Hepatocyte (in vitro differentiated cells): ENCODE measurements at regions not wholly inside any gene's neighbourhood (a gene's known extent, or its start where the extent isn't known, plus 50 kb on each side); places are given as distances from the start of the nearest gene placed in this dataset.

Source experiments
- DNase-seq: peaks from one replicate; pipeline ENCODE4 v3.0.0-alpha.2; 2016; ENCODE audit warnings: low spot score
- H2AFZ ChIP-seq: fragments of 200-600 bp; sonication (generic); 2 replicates; pipeline ENCODE4 v1.6.0; 2016; ENCODE audit warnings: antibody characterized with exemption, mild to moderate bottlenecking
- H3K27ac ChIP-seq: fragments of 200-600 bp; sonication (generic); 2 replicates; pipeline ENCODE4 v1.5.1; 2016; ENCODE audit warnings: mild to moderate bottlenecking
- H3K27me3 ChIP-seq: fragments of 200-600 bp; sonication (generic); 2 replicates; pipeline ENCODE4 v1.6.1; 2016
- H3K36me3 ChIP-seq: fragments of 200-600 bp; sonication (generic); replicated peaks from 2 replicates; pipeline ENCODE4 v1.5.1; 2016; ENCODE audit warnings: low read depth; ENCODE audit not compliant: insufficient read depth
- H3K4me1 ChIP-seq: fragments of 200-600 bp; sonication (generic); 2 replicates; pipeline ENCODE4 v1.5.1; 2016; ENCODE audit warnings: mild to moderate bottlenecking, moderate library complexity; ENCODE audit not compliant: insufficient read depth
- H3K4me2 ChIP-seq: fragments of 200-600 bp; sonication (generic); 2 replicates; pipeline ENCODE4 v1.6.0; 2016
- H3K4me3 ChIP-seq: fragments of 200-600 bp; sonication (generic); 2 replicates; pipeline ENCODE4 v1.5.1; 2016; ENCODE audit warnings: mild to moderate bottlenecking
- H3K79me2 ChIP-seq: fragments of 200-600 bp; sonication (generic); 2 replicates; pipeline ENCODE4 v1.6.0; 2017; ENCODE audit warnings: mild to moderate bottlenecking
- H3K9me2 ChIP-seq: fragments of 200-600 bp; sonication (generic); replicated peaks from 2 replicates; pipeline ENCODE4 v1.6.0; 2017; ENCODE audit warnings: mild to moderate bottlenecking; ENCODE audit not compliant: insufficient read depth
- H3K9me3 ChIP-seq: fragments of 200-600 bp; sonication (generic); 2 replicates; pipeline ENCODE4 v1.5.1; 2016; ENCODE audit warnings: low read depth, mild to moderate bottlenecking
- H4K20me1 ChIP-seq: fragments of 200-600 bp; sonication (generic); 2 replicates; pipeline ENCODE4 v1.6.0; 2016; ENCODE audit warnings: mild to moderate bottlenecking; ENCODE audit not compliant: insufficient read depth, poor library complexity, severe bottlenecking
- EZH2 ChIP-seq: fragments of 200-600 bp; sonication (generic); IDR thresholded peaks from 2 replicates; pipeline ENCODE4 v1.6.1; 2016; ENCODE audit warnings: antibody characterized with exemption, mild to moderate bottlenecking, borderline replicate concordance
- EZH2phosphoT487 ChIP-seq: fragments of 200-600 bp; sonication (generic); IDR thresholded peaks from one replicate; pipeline ENCODE4 v1.6.1; 2018; ENCODE audit warnings: antibody characterized with exemption, mild to moderate bottlenecking, low read depth, moderate library complexity; ENCODE audit not compliant: unreplicated experiment, severe bottlenecking
- WGBS: methylation state at CpG from one replicate; pipeline ENCODE4 v1.1.6; 2016; ENCODE audit warnings: low lambda C conversion rate; ENCODE audit errors: missing lambda C conversion rate; 5-methylcytosine and 5-hydroxymethylcytosine counted together
- TF ChIP-seq, protein P1 (sequence below): fragments of 200-600 bp; sonication (generic); IDR thresholded peaks from 2 replicates; pipeline ENCODE4 v1.5.1; 2016; ENCODE audit warnings: antibody characterized with exemption, mild to moderate bottlenecking; ENCODE audit not compliant: poor library complexity

DNA sequence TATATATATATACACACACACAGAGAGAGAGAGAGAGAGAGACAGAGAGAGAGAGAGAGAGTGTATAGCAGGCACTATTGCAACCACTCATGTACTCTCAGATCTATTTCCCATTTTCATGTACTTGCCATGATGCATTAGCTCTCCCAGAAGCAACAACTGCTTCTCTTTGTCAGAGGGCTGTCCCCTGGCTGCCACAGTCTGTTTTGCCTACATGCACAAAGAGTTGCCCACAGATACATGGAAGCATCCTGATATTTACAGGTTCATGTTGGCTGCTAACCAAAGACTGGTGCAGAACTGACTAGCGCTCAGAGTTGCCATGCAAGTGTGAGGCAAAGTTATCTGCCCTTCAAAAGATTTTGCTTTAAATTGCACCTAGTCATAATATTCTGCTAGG, 469.3 kb upstream of the ZNF804A start:
- no peak for TF ChIP-seq EZH2
- no peak for TF ChIP-seq EZH2phosphoT487
- TF ChIP-seq, protein P1, sequence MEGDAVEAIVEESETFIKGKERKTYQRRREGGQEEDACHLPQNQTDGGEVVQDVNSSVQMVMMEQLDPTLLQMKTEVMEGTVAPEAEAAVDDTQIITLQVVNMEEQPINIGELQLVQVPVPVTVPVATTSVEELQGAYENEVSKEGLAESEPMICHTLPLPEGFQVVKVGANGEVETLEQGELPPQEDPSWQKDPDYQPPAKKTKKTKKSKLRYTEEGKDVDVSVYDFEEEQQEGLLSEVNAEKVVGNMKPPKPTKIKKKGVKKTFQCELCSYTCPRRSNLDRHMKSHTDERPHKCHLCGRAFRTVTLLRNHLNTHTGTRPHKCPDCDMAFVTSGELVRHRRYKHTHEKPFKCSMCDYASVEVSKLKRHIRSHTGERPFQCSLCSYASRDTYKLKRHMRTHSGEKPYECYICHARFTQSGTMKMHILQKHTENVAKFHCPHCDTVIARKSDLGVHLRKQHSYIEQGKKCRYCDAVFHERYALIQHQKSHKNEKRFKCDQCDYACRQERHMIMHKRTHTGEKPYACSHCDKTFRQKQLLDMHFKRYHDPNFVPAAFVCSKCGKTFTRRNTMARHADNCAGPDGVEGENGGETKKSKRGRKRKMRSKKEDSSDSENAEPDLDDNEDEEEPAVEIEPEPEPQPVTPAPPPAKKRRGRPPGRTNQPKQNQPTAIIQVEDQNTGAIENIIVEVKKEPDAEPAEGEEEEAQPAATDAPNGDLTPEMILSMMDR = no peak
- H3K27ac ChIP-seq = no peak overlapping the region
- no peaks in the 10 kb centered on the region for H3K27me3 ChIP-seq
- no peak overlapping the region for H2AFZ ChIP-seq
- no peaks in the 10 kb centered on the region for H3K4me1 ChIP-seq
- no peak overlapping the region for H3K4me3 ChIP-seq
- no peaks in the 10 kb centered on the region for H4K20me1 ChIP-seq
- no peaks in the 10 kb centered on the region for H3K9me3 ChIP-seq
- DNase-seq = no peak
- H3K79me2 ChIP-seq = no peaks in the 10 kb centered on the region
- H3K9me2 ChIP-seq = no peaks in the 10 kb centered on the region
- no peaks in the 10 kb centered on the region for H3K36me3 ChIP-seq
- H3K4me2 ChIP-seq = no peak overlapping the region
- 61% methylated on average over 1 of the region's 1 CpG for WGBS

DNA sequence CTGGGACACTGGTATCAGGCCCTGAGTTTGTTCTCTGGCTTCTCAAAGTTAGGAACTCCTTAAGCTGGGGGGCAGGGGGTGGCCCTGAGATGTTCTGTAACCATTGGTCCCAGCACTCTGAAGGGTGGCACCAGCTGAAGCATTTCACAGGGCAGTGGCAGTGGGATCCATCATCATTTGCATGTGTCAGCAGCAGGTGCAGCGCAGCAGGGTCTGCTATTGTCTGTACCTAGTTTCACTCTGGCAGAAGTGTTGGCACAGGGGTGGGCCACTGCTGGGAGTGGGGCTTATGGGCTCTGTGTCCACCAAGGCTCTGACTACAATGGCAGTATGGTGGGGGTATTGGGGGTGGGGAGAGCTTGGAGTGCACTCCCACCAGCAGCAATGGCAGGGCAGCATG, 460.4 kb upstream of the ZNF804A start:
- DNase-seq = no peak

DNA sequence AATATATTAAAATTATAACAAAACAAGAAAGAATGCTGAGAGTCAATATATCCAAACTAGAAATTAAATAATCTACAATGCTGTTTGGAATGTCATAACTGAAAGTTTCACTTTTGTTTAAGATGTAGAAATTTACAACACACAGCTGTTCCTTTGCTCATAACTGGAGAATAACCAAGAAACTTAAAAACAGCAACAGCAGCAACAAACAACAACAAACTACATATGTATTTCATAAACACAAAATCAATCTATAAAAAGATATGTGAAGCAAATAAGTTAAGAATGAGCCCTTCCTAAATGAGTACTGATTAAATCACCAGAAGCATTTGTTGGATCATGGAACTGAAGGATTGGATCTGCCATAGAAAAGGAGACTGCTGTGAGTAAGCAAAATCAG, 456.5 kb upstream of the ZNF804A start:
- DNase-seq = no peak
- no peak for TF ChIP-seq EZH2
- no peak for TF ChIP-seq EZH2phosphoT487
- TF ChIP-seq, protein P1 = no peak
- H3K27ac ChIP-seq = no peak overlapping the region
- no peak overlapping the region for H3K4me3 ChIP-seq
- no peak overlapping the region for H2AFZ ChIP-seq
- no peaks in the 10 kb centered on the region for H3K36me3 ChIP-seq
- no peaks in the 10 kb centered on the region for H3K9me2 ChIP-seq
- H3K4me1 ChIP-seq = no peaks in the 10 kb centered on the region
- no peak overlapping the region for H3K4me2 ChIP-seq
- no peaks in the 10 kb centered on the region for H3K27me3 ChIP-seq
- no peaks in the 10 kb centered on the region for H3K9me3 ChIP-seq
- no peaks in the 10 kb centered on the region for H3K79me2 ChIP-seq
- H4K20me1 ChIP-seq = no peaks in the 10 kb centered on the region

More for the DNA sequence above, 460.4 kb upstream of the ZNF804A start:
- H3K27ac ChIP-seq = no peak overlapping the region
- H3K79me2 ChIP-seq = no peaks in the 10 kb centered on the region
- no peaks in the 10 kb centered on the region for H3K9me2 ChIP-seq
- no peaks in the 10 kb centered on the region for H4K20me1 ChIP-seq
- no peaks in the 10 kb centered on the region for H3K36me3 ChIP-seq
- H3K4me1 ChIP-seq = no peaks in the 10 kb centered on the region
- no peak overlapping the region for H3K4me2 ChIP-seq
- no peak overlapping the region for H3K4me3 ChIP-seq
- no peaks in the 10 kb centered on the region for H3K27me3 ChIP-seq
- TF ChIP-seq, protein P1 = no peak
- no peak for TF ChIP-seq EZH2
- no peak for TF ChIP-seq EZH2phosphoT487
- H2AFZ ChIP-seq = no peak overlapping the region
- WGBS = 95% methylated on average over 1 of the region's 1 CpG
- H3K9me3 ChIP-seq = no peaks in the 10 kb centered on the region

DNA sequence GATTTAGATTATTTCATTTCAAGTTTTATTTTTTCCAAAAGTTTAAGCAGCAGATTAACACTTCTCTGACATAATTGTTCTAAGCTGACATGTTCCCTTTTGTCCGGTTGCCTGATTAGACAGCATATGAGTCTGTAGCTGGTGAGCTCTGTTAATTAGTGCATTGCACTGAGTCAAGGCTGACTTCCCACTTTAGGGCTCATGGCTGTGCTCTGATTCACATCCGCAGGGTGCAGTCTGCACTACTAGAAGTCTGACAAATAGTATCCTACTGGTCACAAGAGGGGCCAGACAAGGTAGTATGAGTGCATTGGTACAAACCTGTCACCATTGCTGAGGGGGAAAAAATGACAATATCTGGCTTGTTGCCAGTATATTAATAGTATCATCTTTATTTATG, 443.9 kb upstream of the ZNF804A start:
- no peak for TF ChIP-seq EZH2phosphoT487
- TF ChIP-seq EZH2 = no peak
- TF ChIP-seq, protein P1 = no peak
- Histone ChIP-seq H3K27ac (no peak overlapping the region), H3K79me2 (no peaks in the 10 kb centered on the region), H2AFZ (no peak overlapping the region), H3K4me2 (no peak overlapping the region), H3K36me3 (no peaks in the 10 kb centered on the region), H4K20me1 (no peaks in the 10 kb centered on the region), H3K9me3 (no peaks in the 10 kb centered on the region), H3K9me2 (no peaks in the 10 kb centered on the region), H3K4me1 (no peaks in the 10 kb centered on the region), H3K4me3 (no peak overlapping the region), H3K27me3 (no peaks in the 10 kb centered on the region)
- WGBS = 72% methylated on average over 2 of the region's 2 CpGs
- no peak for DNase-seq
